GM23248 (cell line): ENCODE measurements at regions not wholly inside any gene's neighbourhood (a gene's known extent, or its start where the extent isn't known, plus 50 kb on each side); places are given as distances from the start of the nearest gene placed in this dataset.

Experiments
- DNase-seq: peaks from one replicate; pipeline ENCODE4 v3.0.0-alpha.2; 2015
- H2AFZ ChIP-seq: fragments of 200-600 bp; sonication (generic); 2 replicates; pipeline ENCODE4 v1.6.1; 2016; ENCODE audit warnings: antibody characterized with exemption
- H3F3A ChIP-seq: fragments of 200-600 bp; sonication (generic); 2 replicates; pipeline ENCODE4 v1.6.1; 2016; ENCODE audit warnings: mild to moderate bottlenecking, antibody characterized with exemption, mixed run types; ENCODE audit not compliant: insufficient read depth
- H3K27ac ChIP-seq: fragments of 200-600 bp; sonication (generic); 2 replicates; pipeline ENCODE4 v1.5.1; 2016; ENCODE audit warnings: mild to moderate bottlenecking
- H3K27me3 ChIP-seq: fragments of 200-600 bp; sonication (generic); replicated peaks from 2 replicates; pipeline ENCODE4 v1.6.1; 2016; ENCODE audit warnings: mild to moderate bottlenecking; ENCODE audit not compliant: insufficient read depth
- H3K36me3 ChIP-seq: fragments of 200-600 bp; sonication (generic); 2 replicates; pipeline ENCODE4 v1.6.1; 2016; ENCODE audit warnings: low read depth, mild to moderate bottlenecking
- H3K4me1 ChIP-seq: fragments of 200-600 bp; sonication (generic); 2 replicates; pipeline ENCODE4 v1.6.1; 2016; ENCODE audit warnings: mild to moderate bottlenecking; ENCODE audit not compliant: insufficient read depth
- H3K4me2 ChIP-seq: fragments of 200-600 bp; sonication (generic); one replicate; pipeline ENCODE4 v1.6.1; 2016; ENCODE audit warnings: mild to moderate bottlenecking; ENCODE audit not compliant: unreplicated experiment
- H3K4me3 ChIP-seq: fragments of 200-600 bp; sonication (generic); 2 replicates; pipeline ENCODE4 v1.5.1; 2016; ENCODE audit warnings: mild to moderate bottlenecking
- H3K79me2 ChIP-seq: fragments of 200-600 bp; sonication (generic); 2 replicates; pipeline ENCODE4 v1.6.1; 2016; ENCODE audit warnings: mild to moderate bottlenecking; ENCODE audit not compliant: insufficient read depth
- H3K9ac ChIP-seq: fragments of 200-600 bp; sonication (generic); 2 replicates; pipeline ENCODE4 v1.6.1; 2016; ENCODE audit warnings: mild to moderate bottlenecking
- H3K9me2 ChIP-seq: fragments of 200-600 bp; sonication (generic); 2 replicates; pipeline ENCODE4 v1.6.1; 2016; ENCODE audit warnings: mixed run types, mild to moderate bottlenecking, moderate library complexity; ENCODE audit not compliant: insufficient read depth
- H3K9me3 ChIP-seq: fragments of 200-600 bp; sonication (generic); one replicate; pipeline ENCODE4 v1.6.1; 2017; ENCODE audit warnings: low read depth
- H4K20me1 ChIP-seq: fragments of 200-600 bp; sonication (generic); 2 replicates; pipeline ENCODE4 v1.6.0; 2016; ENCODE audit not compliant: insufficient read depth
- EZH2 ChIP-seq: fragments of 200-600 bp; sonication (generic); IDR thresholded peaks from 2 replicates; pipeline ENCODE4 v1.6.1; 2018; ENCODE audit warnings: antibody characterized with exemption, mild to moderate bottlenecking; ENCODE audit not compliant: insufficient read depth, poor library complexity, severe bottlenecking
- EZH2phosphoT487 ChIP-seq: fragments of 200-600 bp; sonication (generic); IDR thresholded peaks from 2 replicates; pipeline ENCODE4 v1.6.1; 2018; ENCODE audit warnings: antibody characterized with exemption, moderate library complexity, mild to moderate bottlenecking, low read depth; ENCODE audit not compliant: insufficient read depth
- WGBS, 2 experiments: methylation state at CpG; one replicate each; pipeline ENCODE4 v1.1.6; 2015 to 2017; ENCODE audit warnings: low lambda C conversion rate in 2 of 2, low coverage in 1 of 2; ENCODE audit errors: missing lambda C conversion rate in 2 of 2; 5-methylcytosine and 5-hydroxymethylcytosine counted together
- in situ Hi-C: fragments of 300-500 bp; cut with MboI; formaldehyde crosslinking; loops from 2 replicates; pipeline ENCODE4 v1.15.0; 2020

GRCh38 chr5:104785097-104785496, 1222.5 kb upstream of the NUDT12 start:
- Histone ChIP-seq H3K4me1 (no peaks in the 10 kb centered on the region), H3F3A (no peaks in the 10 kb centered on the region), H3K27me3 (no peaks in the 10 kb centered on the region), H3K79me2 (no peaks in the 10 kb centered on the region), H3K4me3 (no peak overlapping the region), H2AFZ (no peak overlapping the region), H3K9me2 (no peaks in the 10 kb centered on the region), H3K4me2 (no peak overlapping the region), H3K36me3 (no peaks in the 10 kb centered on the region), H4K20me1 (no peaks in the 10 kb centered on the region), H3K27ac (no peak overlapping the region), H3K9me3 (peaks cover 6% of the 10 kb centered on the region), H3K9ac (no peak overlapping the region)
- 23 to 29% methylated on average over 2 of the region's 2 CpGs for WGBS, 2 experiments
- DNase-seq, result no peak
- TF ChIP-seq EZH2phosphoT487, result no peak
- no peak for TF ChIP-seq EZH2
- in situ Hi-C loops, result no loop called here

GRCh38 chr5:104774372-104774771, 1211.8 kb upstream of the NUDT12 start:
- no peak for DNase-seq
- TF ChIP-seq EZH2phosphoT487 (no peak), EZH2 (no peak)
- no peaks in the 10 kb centered on the region for H3K27me3 ChIP-seq
- in situ Hi-C loops, result no loop called here
- no peak overlapping the region for H2AFZ ChIP-seq
- H3K4me1 ChIP-seq, result no peaks in the 10 kb centered on the region
- H3K36me3 ChIP-seq, result no peaks in the 10 kb centered on the region
- WGBS, 2 experiments, result 41 to 43% methylated on average over 8 of the region's 8 CpGs
- no peaks in the 10 kb centered on the region for H3K9me3 ChIP-seq
- H3K4me2 ChIP-seq, result no peak overlapping the region
- no peak overlapping the region for H3K4me3 ChIP-seq
- no peaks in the 10 kb centered on the region for H3F3A ChIP-seq
- H3K9me2 ChIP-seq, result no peaks in the 10 kb centered on the region
- H3K27ac ChIP-seq, result no peak overlapping the region
- no peaks in the 10 kb centered on the region for H3K79me2 ChIP-seq
- H3K9ac ChIP-seq, result no peak overlapping the region
- no peaks in the 10 kb centered on the region for H4K20me1 ChIP-seq

- no peaks in the 10 kb centered on the region for H3K4me1 ChIP-seq
- TF ChIP-seq EZH2 (no peak), EZH2phosphoT487 (no peak)
- no peak overlapping the region for H3K9ac ChIP-seq
- H3K79me2 ChIP-seq, result no peaks in the 10 kb centered on the region
- no peak overlapping the region for H3K4me3 ChIP-seq
- no peaks in the 10 kb centered on the region for H3K27me3 ChIP-seq
- no peak overlapping the region for H3K4me2 ChIP-seq
- DNase-seq, result no peak
- WGBS, 2 experiments, result 26 to 45% methylated on average over 2 of the region's 2 CpGs
- H3K27ac ChIP-seq, result no peak overlapping the region
- H3K9me3 ChIP-seq, result peaks cover 3% of the 10 kb centered on the region
- H2AFZ ChIP-seq, result no peak overlapping the region
- in situ Hi-C loops, result no loop called here
- no peaks in the 10 kb centered on the region for H3F3A ChIP-seq
- H3K36me3 ChIP-seq, result no peaks in the 10 kb centered on the region
- H4K20me1 ChIP-seq, result no peaks in the 10 kb centered on the region
- no peaks in the 10 kb centered on the region for H3K9me2 ChIP-seq
Observed at GRCh38 chr5:104764197-104764596, 1201.6 kb upstream of the NUDT12 start.

- TF ChIP-seq EZH2phosphoT487 (no peak), EZH2 (no peak)
- Histone ChIP-seq H2AFZ (no peak overlapping the region), H3K27ac (no peak overlapping the region), H3K79me2 (no peaks in the 10 kb centered on the region), H4K20me1 (no peaks in the 10 kb centered on the region), H3K4me3 (no peak overlapping the region), H3K9me3 (peaks cover 3% of the 10 kb centered on the region), H3F3A (no peaks in the 10 kb centered on the region), H3K9me2 (no peaks in the 10 kb centered on the region), H3K4me2 (no peak overlapping the region), H3K36me3 (no peaks in the 10 kb centered on the region), H3K4me1 (no peaks in the 10 kb centered on the region), H3K27me3 (no peaks in the 10 kb centered on the region), H3K9ac (no peak overlapping the region)
- 0 to 3% methylated on average over 1 of the region's 1 CpG for WGBS, 2 experiments
- no peak for DNase-seq
- in situ Hi-C loops, result no loop called here
Observed at GRCh38 chr5:104763216-104763615, 1200.6 kb upstream of the NUDT12 start.

DNA sequence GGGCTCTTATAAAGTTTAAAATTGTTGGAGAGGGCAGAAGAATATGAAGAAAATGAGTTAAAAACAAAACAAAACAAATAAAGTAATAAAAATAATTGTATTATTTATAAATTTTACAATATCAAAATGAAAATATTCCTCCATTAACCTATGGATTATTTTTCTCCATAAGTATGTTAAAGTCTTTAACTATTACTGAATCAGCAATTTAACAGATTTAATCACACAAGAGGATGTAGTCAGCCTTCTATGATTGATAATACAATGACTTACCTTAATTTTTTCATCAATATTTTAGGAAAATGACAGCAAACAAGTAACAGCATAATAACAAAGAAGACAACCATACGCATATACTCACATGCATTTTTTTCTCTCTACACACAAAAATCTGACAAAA, 1195.3 kb upstream of the NUDT12 start:
- TF ChIP-seq EZH2 (no peak), EZH2phosphoT487 (no peak)
- no peaks in the 10 kb centered on the region for H3K4me1 ChIP-seq
- no peaks in the 10 kb centered on the region for H3K27me3 ChIP-seq
- H3K27ac ChIP-seq, result no peak overlapping the region
- 29 to 45% methylated on average over 1 of the region's 1 CpG for whole genome bisulfite sequencing, 2 experiments
- H3K9me2 ChIP-seq, result no peaks in the 10 kb centered on the region
- in situ Hi-C loops, result no loop called here
- H3K36me3 ChIP-seq, result no peaks in the 10 kb centered on the region
- no peaks in the 10 kb centered on the region for H3F3A ChIP-seq
- peaks cover 3% of the 10 kb centered on the region for H3K9me3 ChIP-seq
- H3K79me2 ChIP-seq, result no peaks in the 10 kb centered on the region
- H3K9ac ChIP-seq, result no peak overlapping the region
- no peak overlapping the region for H3K4me3 ChIP-seq
- H4K20me1 ChIP-seq, result no peaks in the 10 kb centered on the region
- no peak overlapping the region for H2AFZ ChIP-seq
- H3K4me2 ChIP-seq, result no peak overlapping the region
- no peak for DNase-seq
